NCI-H748 (cell line): ENCODE measurements at regions not wholly inside any gene's neighbourhood (a gene's known extent, or its start where the extent isn't known, plus 50 kb on each side); places are given as distances from the start of the nearest gene placed in this dataset.

ENCODE experiments used
- DNase-seq: peaks from one replicate; lab custom pipeline; 2025; ENCODE audit not compliant: unreplicated experiment; lab: John Stamatoyannopoulos, UW

- no peak for DNase-seq
These were observed 247.7 kb downstream of the SOD2 start for GRCh38 chr6:159445351-159445750.

- no peak for DNase-seq
These were observed 248.8 kb downstream of the SOD2 start for GRCh38 chr6:159444056-159444760.

- no peak for DNase-seq
These were observed 249.6 kb downstream of the SOD2 start for GRCh38 chr6:159443417-159443920.

DNA sequence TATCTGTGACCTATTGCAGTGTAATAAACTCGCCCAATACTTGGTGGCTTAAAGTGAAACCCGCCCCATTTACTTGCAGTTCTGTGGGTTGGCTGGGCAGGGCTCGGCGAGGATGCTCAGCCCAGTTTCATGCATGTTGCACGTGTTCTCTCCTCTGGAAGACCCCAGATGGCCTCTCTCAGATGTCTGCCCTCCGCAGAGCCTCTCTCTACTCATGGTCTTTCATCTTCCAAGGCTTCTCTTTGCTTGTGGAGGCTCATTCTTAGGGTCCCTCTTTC is 251.4 kb downstream of the SOD2 start:
- DNase-seq = no peak

DNA sequence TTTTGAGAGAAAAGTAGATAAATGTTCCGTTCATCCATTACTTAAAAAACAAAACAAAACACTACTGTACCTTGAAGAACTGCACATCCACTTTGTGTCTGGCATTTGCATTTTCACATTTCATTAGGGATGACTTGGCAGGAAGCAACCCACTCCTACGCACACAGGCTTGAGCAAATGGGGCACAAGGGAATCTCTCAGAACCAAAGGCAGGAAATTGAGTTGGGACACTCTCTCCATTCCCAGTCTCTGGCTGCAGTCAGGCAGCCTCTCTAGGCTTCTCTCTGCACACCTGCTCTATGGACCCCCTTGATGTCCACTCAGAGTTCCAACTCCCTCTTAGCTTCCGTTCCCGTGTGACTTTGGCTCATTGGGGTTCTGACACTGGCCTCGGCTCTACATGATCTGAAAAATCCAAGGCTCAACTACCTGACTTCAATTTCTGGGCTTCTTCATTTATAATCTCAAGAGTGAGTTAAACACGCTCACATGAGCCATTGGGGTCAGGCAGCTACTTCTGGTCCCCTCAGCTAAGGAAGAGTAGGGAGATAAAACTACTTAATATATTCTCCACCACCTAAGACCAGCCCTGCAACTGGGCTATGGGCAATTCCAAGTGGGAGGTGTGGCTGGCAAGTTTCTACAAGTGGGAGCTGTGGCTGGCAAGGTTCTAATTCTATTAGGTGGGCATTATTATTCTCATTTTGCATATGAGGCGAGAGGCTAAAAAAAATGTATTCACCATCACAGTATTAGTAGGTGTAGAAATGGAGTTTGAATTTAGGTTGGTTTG is 251.9 kb downstream of the SOD2 start:
- no peak for DNase-seq

GRCh38 chr6:159440349-159440748 is 252.7 kb downstream of the SOD2 start:
- DNase-seq = no peak

- no peak for DNase-seq
These were observed 253.4 kb downstream of the SOD2 start for GRCh38 chr6:159439651-159440050.

GRCh38 chr6:159438106-159438505 is 254.9 kb downstream of the SOD2 start:
- DNase-seq = no peak

GRCh38 chr6:159436581-159436980 is 256.5 kb downstream of the SOD2 start:
- no peak for DNase-seq

- no peak for DNase-seq
These were observed 257.3 kb downstream of the SOD2 start for GRCh38 chr6:159435701-159436100.

DNA sequence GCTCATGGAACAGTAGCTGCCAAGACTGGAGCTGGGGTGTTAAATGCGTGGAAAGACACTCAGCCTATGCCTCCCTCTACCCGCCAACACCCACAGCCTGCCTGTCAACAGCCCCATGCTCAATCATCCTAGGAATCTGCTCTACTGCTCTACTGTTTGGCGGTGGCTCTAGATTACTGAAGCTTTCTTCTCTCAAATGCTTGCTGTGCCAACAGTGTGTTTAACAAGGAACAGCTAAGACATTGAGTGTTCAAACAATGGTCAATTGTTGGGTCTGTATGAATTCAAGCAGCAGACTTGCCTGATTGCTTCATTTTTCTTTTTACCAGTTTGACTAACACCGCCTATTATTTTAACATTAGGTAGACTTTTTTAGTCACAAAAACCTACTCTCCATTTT is 258.6 kb downstream of the SOD2 start:
- no peak for DNase-seq

DNA sequence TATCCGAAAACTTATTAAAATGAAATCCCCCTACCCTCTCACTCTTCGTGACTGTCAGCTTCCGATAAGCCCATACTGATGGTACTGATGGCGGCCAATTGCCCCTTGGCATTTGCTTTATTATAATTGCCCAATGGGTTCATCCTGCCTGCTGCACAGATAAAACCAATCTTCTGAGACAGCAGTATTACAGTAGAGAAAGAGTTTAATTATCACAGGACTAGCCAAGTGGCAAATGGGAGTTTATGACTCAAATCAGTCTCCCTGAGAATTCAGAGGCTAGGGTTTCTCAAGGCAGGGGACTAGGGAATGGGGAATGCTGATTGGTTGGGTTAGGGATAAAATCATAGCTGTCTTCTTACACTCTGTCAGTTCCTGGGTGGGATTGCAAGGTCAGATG is 259.5 kb downstream of the SOD2 start:
- DNase-seq = no peak

- no peak for DNase-seq
These were observed 261.3 kb downstream of the SOD2 start for GRCh38 chr6:159431750-159432149.

DNA sequence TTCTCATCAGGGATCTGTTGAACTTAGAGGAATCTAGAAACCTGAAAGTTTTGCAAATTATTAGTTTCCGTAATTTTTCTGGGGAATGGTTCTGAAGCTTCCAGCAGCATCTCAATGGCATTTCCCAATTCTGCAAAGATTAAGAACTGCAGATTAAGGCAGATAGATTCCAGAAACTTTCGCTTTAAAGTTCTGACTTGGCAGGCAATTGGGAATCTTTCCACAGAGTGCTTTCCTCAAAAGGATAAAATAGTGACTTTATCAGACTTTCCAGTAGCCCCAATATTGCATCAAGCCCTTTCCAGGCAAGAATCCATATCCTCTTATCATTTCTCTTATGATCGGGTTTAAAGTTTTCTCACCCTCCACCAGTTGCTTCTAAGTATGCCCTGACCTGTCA is 261.1 kb downstream of the FNDC1 start:
- DNase-seq = no peak

DNA sequence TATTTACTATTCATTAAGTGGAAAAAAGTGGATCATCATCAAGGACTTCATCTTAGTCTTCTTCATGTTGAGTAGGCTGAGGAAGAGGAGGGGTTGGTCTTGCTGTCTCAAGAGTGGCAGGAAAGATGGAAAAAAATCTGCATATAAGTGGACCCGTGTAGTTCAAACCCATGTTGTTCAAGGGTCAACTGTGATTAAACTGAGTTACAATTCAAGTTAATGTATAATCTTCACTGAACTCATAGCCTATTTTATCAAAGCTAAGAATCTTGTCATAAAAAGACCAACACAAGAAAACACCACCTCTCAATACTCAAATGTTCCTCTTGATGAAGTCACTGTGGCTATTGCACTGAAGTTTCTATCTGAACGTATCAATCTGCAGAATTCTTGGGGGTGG is 260.2 kb downstream of the FNDC1 start:
- DNase-seq = no peak

DNA sequence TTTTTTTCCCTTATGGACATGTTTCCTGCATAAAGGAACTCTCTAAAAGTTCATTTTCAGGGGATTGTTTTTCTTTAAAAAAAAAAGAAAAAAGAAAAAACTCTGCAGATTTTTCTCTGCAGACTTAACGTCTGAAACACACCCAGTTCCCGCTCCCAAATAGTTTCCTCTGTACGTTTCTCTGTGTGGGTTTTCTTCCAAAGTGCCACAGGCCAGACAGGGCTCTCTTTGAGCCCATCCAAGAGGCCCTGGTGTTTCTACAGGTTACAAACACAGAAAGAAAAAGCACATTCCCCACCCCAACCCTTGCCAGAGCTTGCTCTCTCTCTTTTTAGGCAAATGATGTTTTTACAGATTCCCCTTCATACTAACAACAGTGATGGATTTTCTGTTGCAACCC is 258.6 kb downstream of the FNDC1 start:
- no peak for DNase-seq

- no peak for DNase-seq
These were observed 258.1 kb downstream of the FNDC1 start for GRCh38 chr6:159427335-159427734.

DNA sequence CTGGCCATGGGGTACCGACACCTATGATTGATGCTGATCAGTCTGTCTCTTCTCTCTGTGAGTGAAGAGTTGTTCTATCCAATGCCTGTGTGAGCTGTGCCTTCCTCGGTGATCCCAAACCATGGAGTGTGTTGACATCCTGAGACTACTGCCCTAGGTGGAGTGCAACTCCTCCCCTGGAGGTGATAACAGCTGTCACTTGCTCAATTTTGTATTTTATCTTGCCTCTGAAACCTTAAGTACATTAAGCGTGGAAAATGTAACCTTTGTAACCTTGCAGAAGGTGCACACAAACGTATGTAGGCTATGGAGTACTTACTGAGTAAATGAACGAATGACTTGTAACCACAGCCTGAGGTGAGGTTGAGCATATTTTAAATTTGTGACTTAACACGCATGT is 256.2 kb downstream of the FNDC1 start:
- no peak for DNase-seq

DNA sequence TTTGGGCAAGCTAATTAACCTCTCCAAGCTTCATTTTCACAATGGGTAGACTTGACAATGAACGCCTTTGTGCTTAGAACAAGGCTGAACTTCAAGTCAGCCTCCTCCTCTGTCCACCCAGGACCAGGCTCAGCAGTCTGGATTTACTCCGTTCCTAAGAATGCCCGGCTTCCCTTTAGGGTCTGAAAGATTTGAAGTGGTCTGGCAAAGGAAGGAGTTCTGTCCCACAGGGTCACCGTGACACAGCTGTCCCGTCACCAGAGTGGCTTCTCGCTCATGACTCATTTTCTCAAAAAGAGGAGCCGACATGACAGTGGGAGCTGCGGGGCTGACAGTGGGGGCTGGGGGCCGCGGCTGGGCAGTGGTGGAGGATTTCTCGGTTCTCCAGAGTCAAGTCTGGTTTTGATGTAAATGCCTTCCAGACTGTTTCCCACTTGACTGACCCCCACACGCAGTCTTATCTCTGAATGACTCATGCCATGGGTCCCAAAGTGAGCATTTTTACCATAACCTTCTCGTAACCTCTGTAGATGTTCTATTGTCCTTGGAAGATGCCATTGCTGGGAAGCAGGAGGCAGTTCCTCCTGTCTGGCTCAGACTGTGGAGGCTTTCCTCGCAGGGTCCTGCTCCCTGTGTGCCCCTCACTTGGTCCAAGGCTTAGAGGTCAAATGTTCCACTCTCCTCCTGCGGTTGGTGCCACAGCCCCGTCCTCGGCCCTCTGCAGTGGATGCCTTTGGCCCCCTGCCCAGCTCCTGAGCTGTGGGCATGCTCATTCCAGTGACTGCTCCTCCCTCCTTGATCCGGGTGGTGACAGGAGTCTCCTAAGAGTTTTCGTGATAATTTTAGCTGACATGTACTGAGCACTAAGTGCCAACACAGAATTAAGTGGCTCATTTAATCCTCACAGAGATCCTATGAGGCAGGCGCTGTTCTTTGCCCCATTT is 253.1 kb downstream of the FNDC1 start:
- DNase-seq = no peak

DNA sequence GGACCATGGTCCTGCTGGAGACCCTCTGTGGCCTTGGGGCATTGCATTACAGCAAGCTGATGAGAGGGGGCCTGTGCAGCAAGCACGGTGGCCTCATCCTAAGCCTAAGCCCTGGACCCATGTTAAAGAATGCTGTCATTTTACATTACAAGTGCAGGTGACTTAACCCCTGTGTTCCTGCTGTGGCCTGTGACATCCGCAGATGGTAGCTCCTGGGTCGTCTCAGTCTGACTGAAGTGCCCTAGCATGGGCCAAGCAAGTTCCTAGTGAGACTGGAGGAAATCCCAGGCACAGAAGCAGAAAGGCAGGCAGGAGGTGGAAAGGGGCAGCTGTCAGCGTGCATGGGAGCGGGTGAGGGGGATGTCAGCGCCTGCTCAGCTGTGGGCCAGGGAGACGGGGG is 252.4 kb downstream of the FNDC1 start:
- DNase-seq = no peak

GRCh38 chr6:159418997-159419396 is 249.8 kb downstream of the FNDC1 start:
- no peak for DNase-seq
